RKO (cell line): ENCODE measurements at regions not wholly inside any gene's neighbourhood (a gene's known extent, or its start where the extent isn't known, plus 50 kb on each side); places are given as distances from the start of the nearest gene placed in this dataset.

Source experiments
- DNase-seq: peaks from one replicate; pipeline ENCODE4 v3.0.0-alpha.2; 2016; ENCODE audit warnings: low spot score

GRCh38 chr5:125176005-125176390, 429.6 kb upstream of the ZNF608 start:
- DNase-seq, result no peak

- no peak for DNase-seq
Observed at GRCh38 chr5:125177340-125177739, 430.9 kb upstream of the ZNF608 start.

DNA sequence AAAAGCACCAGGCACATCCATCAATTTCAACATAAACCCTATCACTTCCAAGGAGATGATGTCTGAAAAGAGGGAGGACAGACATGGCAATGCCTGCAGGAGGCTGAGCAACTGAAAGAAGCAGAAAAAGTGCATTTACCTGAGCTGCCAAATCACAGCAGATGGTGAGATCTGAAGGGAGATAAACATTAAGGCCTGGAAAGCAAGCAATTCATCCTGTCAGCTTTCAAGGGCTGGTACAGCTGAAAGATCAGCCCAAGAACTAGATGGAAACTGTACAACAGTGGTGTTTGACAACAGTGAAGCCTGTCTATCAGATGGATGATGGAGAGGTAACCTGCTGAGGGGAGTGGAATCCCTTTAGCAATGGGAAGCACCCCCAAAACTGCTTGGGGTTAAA, 433.2 kb upstream of the ZNF608 start:
- no peak for DNase-seq

GRCh38 chr5:125180231-125180829, 433.9 kb upstream of the ZNF608 start:
- no peak for DNase-seq

DNA sequence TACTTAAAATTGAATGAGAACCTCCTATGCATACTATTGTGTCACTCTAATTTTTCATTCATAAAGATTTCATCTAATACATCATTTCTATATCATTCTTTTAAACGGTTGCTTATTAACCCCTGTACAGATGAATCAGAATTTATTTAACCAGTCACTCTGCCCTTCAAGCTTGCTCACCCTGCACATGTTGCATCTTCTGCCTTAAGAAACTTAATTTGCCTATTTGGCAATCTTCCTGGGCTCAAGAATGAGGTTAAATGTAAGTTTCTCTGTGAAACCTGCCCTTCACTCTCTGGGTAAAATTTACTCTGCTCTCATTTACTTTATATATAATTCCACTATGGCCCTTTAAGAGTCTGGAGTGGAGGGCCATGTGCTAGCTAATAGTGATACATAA, 434.7 kb upstream of the ZNF608 start:
- no peak for DNase-seq

GRCh38 chr5:125181955-125182354, 435.5 kb upstream of the ZNF608 start:
- no peak for DNase-seq

- DNase-seq, result no peak
Observed at GRCh38 chr5:125185740-125186139, 439.3 kb upstream of the ZNF608 start.

DNA sequence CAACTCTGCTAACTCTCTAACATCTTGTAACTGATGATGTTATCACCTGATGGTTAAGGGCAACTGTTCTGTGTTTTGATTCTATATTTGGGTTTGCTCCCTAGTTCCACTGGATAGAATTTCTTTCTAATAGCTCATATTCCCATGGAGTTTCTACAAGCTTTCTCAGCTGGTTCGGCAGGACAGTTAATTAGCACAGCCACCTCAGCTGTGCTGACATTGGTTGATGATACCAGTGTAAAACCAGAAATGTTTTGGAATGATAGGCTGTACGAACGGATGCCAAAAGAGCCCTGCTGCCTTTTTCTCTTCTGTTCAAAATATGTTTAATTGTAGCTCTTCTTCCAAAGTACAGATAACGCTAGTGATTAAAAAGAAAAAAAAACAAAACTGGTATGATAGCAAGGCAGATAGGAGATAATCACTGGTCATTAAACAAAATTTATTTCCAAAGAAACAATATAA, 440.5 kb upstream of the ZNF608 start:
- DNase-seq, result no peak

GRCh38 chr5:125189531-125189941, 443.1 kb upstream of the ZNF608 start:
- DNase-seq, result peak; percentile 7

- no peak for DNase-seq
Observed at GRCh38 chr5:125190232-125191087, 444.0 kb upstream of the ZNF608 start.

GRCh38 chr5:125194883-125195282, 448.4 kb upstream of the ZNF608 start:
- DNase-seq, result no peak

GRCh38 chr5:125196481-125197111, 450.2 kb upstream of the ZNF608 start:
- no peak for DNase-seq

DNA sequence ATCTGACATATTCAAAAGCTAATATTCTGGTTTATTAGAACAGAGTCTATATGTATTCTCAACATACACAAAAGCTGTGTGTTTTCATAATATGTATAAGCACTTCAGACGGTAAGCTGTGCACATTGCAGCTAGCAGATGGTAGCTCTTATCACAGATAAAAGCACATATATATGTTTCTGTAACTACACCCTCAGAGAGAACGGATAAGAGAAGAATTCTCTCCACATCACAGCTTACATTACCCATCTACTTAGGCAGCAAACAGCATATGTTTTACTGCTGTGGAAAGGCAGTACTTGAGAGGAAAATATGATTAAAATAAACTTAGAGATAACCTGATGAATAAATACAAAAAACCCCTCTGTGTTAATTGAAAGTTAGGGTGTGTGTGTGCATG, 450.9 kb upstream of the ZNF608 start:
- no peak for DNase-seq

DNA sequence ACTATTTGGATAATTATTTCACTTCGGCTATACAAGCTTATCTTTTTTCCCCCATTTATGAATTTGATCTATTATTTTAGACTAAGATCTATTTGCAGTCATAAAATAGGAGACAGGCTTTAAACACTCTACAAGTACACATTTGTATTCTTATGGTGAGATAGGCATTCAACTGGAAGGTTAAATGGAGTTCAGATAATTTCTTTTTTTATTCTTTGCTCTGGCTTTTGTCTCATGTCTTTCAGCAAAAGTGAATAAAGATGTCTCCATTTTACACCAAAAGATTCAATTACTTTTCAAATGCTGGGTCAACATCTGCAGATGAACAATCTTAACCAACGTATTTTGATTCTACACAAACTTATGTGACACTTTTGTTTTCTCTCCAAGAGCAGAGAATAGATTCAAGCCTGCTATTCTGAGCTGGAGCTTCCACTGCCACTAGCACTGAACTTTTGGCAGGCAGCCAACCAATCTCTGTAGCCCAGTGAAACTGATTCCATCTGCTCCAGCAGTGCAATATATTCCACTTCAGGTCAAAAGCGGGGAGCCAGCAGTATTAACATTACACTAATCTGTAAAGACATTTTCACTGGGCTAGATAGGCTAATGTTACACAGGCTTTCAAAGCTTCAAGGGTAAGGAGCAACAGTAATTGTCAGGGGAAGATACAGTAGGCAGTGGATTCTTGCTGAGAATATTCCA, 452.0 kb upstream of the ZNF608 start:
- DNase-seq, result no peak

- no peak for DNase-seq
Observed at GRCh38 chr5:125199373-125199772, 452.9 kb upstream of the ZNF608 start.

GRCh38 chr5:125199968-125200865, 453.8 kb upstream of the ZNF608 start:
- DNase-seq, result no peak

DNA sequence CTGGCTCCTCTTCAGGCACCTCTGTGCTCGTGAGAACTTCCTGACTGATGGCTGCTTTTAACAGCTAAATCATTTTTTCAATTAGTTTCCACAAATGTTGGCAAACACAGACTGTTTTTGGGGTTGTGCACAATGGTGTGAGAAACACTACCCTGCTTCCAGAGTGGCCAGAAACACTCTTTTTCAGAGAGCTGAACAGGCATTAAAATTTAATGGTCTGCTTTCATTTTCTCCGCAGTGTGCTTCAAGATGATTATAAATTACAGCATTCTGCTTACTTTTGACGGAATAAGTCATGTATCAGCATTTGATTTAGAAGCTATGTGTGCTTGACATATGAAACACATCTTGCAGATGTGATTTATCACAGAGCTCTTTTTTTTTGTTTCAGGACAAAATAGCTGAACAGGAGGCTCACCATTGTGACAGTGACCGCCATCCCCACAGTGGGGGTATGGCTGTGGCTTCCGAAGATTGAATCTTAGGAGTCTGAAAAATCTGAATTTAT, 454.5 kb upstream of the ZNF608 start:
- no peak for DNase-seq

DNA sequence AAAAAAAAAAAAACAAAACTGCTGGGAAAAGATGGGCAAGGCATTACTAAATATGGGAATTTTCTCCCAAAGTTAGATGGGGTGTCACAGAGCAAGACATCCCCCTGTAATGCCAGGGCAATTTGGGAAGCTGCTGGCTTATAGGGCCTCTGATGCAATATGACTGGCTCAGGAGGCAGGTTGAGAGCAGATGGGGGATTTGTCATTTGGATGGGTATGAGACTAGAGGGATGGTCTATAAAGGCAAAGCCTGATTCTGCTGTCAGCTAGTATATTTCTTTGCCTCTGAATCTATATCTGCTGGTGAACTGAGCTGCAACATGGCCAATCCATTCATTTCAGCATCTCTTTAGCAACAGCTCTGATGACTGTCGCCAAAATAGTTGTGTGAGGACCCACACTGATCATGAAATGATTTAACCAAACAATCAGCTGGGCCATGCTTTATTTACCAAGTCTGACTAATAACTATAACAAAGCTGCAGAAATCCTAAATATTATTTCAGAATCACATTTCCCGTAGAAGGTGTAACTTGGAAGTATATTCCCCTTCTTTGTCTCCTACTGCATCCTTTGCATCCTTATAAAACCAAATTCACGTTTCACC, 455.1 kb upstream of the ZNF608 start:
- DNase-seq, result no peak

DNA sequence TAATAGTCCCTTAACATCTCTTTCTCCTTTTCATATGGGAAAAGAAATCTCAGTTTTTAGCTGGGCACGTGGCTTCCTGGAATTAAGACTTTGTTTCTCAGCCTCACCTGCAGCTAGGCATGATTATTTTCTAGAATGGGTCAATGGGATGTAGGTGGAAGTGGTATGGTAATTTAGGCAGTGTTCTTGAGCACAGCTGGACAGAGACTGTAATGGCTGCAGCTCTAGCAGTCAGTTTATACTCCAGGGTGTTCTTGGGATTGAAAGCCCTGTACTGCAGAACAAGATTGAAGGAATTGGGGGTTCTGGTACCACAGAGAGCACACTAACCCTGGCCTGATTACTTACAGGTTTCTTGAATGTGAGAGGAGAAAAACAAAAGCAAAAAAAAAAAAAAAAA, 455.9 kb upstream of the ZNF608 start:
- DNase-seq, result no peak

GRCh38 chr5:125202871-125203438, 456.5 kb upstream of the ZNF608 start:
- DNase-seq, result no peak
